ENCODE measurements at regions not wholly inside any gene's neighbourhood (a gene's known extent, or its start where the extent isn't known, plus 50 kb on each side); places are given as distances from the start of the nearest gene placed in this dataset.

- TF ChIP-seq POLR2AphosphoS5 (IDR thresholded peaks at IDR 0.05) (no peak), CTCF (IDR thresholded peaks at IDR 0.05) (no peak), POLR2A (IDR thresholded peaks at IDR 0.05) (no peak), EP300 (IDR thresholded peaks at IDR 0.05; ENCODE audit: low read depth) (no peak)
These were observed 446.4 kb upstream of the RGS6 start for GRCh38 chr14:71485833-71486232.

Data from transverse colon (tissue), 4 donors.